Stimulated activated naive CD8-positive, alpha-beta T cell treated with anti-CD3 and anti-CD28 coated beads, Interleukin-15, Interleukin-2, amounts not matched to agents 100 ng/mL and 50 ng/mL, for 24 hours (primary cell): ENCODE measurements at regions not wholly inside any gene's neighbourhood (a gene's known extent, or its start where the extent isn't known, plus 50 kb on each side); places are given as distances from the start of the nearest gene placed in this dataset.
"Not testable (repeated sequence)": the region's sequence is repeated elsewhere in the genome, so short reads cannot be mapped to it uniquely, and the experiment has no call there.

Source experiments
- H3K27ac Mint-ChIP-seq: one replicate; pipeline ENCODE4 v1.8.0; 2021; ENCODE audit warnings: mild to moderate bottlenecking, mixed read lengths
- H3K27me3 Mint-ChIP-seq: one replicate; pipeline ENCODE4 v1.8.0; 2021; ENCODE audit warnings: mixed read lengths
- H3K36me3 Mint-ChIP-seq: one replicate; pipeline ENCODE4 v1.8.0; 2021; ENCODE audit warnings: low read depth, mixed read lengths
- H3K4me1 Mint-ChIP-seq: one replicate; pipeline ENCODE4 v1.8.0; 2021; ENCODE audit warnings: low read depth, mixed read lengths
- H3K4me3 Mint-ChIP-seq: one replicate; pipeline ENCODE4 v1.8.0; 2021; ENCODE audit warnings: mild to moderate bottlenecking, mixed read lengths
- H3K9me3 Mint-ChIP-seq: one replicate; pipeline ENCODE4 v1.8.0; 2021; ENCODE audit warnings: mixed read lengths

DNA sequence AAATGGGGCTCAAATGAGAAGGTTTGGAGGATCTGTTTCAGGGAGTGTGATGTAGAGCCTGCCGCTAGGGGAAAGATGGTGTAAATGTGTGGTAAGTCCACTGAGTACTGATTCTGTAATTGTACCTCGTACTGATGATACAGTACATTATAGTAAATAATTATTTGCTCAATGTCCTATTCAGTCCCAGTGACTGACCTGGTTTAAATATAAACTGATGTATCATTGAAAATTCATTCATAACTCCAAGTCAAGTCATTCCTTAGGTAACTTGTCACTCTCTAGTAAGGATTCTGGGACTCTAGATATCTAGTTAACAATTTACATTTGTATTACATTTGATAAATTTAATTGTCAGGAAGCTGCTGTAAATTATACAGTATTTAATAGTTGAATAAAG, 667.3 kb downstream of the DTWD2 start:
- Mint-ChIP-seq H3K36me3 (no peaks in the 10 kb centered on the region), H3K27me3 (no peaks in the 10 kb centered on the region), H3K9me3 (peaks cover 14% of the 10 kb centered on the region), H3K27ac (no peak overlapping the region), H3K4me1 (no peaks in the 10 kb centered on the region), H3K4me3 (no peak overlapping the region)

- no peaks in the 10 kb centered on the region for H3K36me3 Mint-ChIP-seq
- H3K4me1 Mint-ChIP-seq, result no peaks in the 10 kb centered on the region
- H3K27ac Mint-ChIP-seq, result no peak overlapping the region
- H3K9me3 Mint-ChIP-seq, result peaks cover 14% of the 10 kb centered on the region
- H3K27me3 Mint-ChIP-seq, result no peaks in the 10 kb centered on the region
- no peak overlapping the region for H3K4me3 Mint-ChIP-seq
These were observed 668.2 kb downstream of the DTWD2 start for GRCh38 chr5:118320121-118320520.

GRCh38 chr5:118314931-118315330, 673.4 kb downstream of the DTWD2 start:
- Mint-ChIP-seq H3K27me3 (no peaks in the 10 kb centered on the region), H3K9me3 (no peaks in the 10 kb centered on the region), H3K36me3 (no peaks in the 10 kb centered on the region), H3K4me1 (no peaks in the 10 kb centered on the region), H3K27ac (no peak overlapping the region), H3K4me3 (no peak overlapping the region)

GRCh38 chr5:118311103-118311819, 677.1 kb downstream of the DTWD2 start:
- no peak overlapping the region for H3K27ac Mint-ChIP-seq
- no peaks in the 10 kb centered on the region for H3K4me1 Mint-ChIP-seq
- H3K27me3 Mint-ChIP-seq, result no peaks in the 10 kb centered on the region
- no peaks in the 10 kb centered on the region for H3K36me3 Mint-ChIP-seq
- no peak overlapping the region for H3K4me3 Mint-ChIP-seq
- H3K9me3 Mint-ChIP-seq, result no peaks in the 10 kb centered on the region

DNA sequence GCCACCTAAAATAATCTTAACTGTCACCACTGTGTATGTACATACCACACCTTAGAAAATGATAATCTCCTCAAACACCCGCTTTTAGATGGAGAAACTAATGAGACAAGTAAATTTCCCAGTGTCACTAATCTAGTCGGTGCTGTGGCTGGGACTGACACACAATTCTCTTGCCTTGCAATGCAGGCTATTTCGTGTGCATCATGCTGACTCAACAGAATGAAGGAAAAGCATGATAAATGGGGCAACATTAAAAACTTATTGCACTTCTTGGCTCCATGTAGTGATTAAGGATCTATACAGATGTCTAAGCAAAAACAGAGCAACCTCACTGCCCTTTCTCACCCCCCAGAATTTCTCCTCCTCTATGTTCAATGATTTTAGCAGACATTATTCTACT, 677.9 kb downstream of the DTWD2 start:
- H3K4me3 Mint-ChIP-seq, result no peak overlapping the region
- no peak overlapping the region for H3K27ac Mint-ChIP-seq
- no peaks in the 10 kb centered on the region for H3K9me3 Mint-ChIP-seq
- no peaks in the 10 kb centered on the region for H3K36me3 Mint-ChIP-seq
- H3K4me1 Mint-ChIP-seq, result no peaks in the 10 kb centered on the region
- H3K27me3 Mint-ChIP-seq, result no peaks in the 10 kb centered on the region

GRCh38 chr5:118303296-118303695, 685.1 kb downstream of the DTWD2 start:
- H3K4me1 Mint-ChIP-seq, result no peaks in the 10 kb centered on the region
- no peaks in the 10 kb centered on the region for H3K36me3 Mint-ChIP-seq
- H3K27me3 Mint-ChIP-seq, result no peaks in the 10 kb centered on the region
- no peak overlapping the region for H3K4me3 Mint-ChIP-seq
- no peaks in the 10 kb centered on the region for H3K9me3 Mint-ChIP-seq
- H3K27ac Mint-ChIP-seq, result no peak overlapping the region

GRCh38 chr5:118302786-118303185, 685.6 kb downstream of the DTWD2 start:
- Mint-ChIP-seq H3K4me1 (no peaks in the 10 kb centered on the region), H3K36me3 (no peaks in the 10 kb centered on the region), H3K9me3 (no peaks in the 10 kb centered on the region), H3K4me3 (no peak overlapping the region), H3K27me3 (no peaks in the 10 kb centered on the region), H3K27ac (no peak overlapping the region)

GRCh38 chr5:118301696-118302095, 686.7 kb downstream of the DTWD2 start:
- no peak overlapping the region for H3K4me3 Mint-ChIP-seq
- no peaks in the 10 kb centered on the region for H3K27me3 Mint-ChIP-seq
- H3K36me3 Mint-ChIP-seq, result no peaks in the 10 kb centered on the region
- H3K27ac Mint-ChIP-seq, result no peak overlapping the region
- H3K4me1 Mint-ChIP-seq, result no peaks in the 10 kb centered on the region
- no peaks in the 10 kb centered on the region for H3K9me3 Mint-ChIP-seq

- Mint-ChIP-seq H3K9me3 (peaks cover 4% of the 10 kb centered on the region), H3K27ac (no peak overlapping the region), H3K4me3 (no peak overlapping the region), H3K27me3 (no peaks in the 10 kb centered on the region), H3K36me3 (no peaks in the 10 kb centered on the region), H3K4me1 (no peaks in the 10 kb centered on the region)
These were observed 693.3 kb downstream of the DTWD2 start for GRCh38 chr5:118295045-118295444.

- Mint-ChIP-seq H3K4me3 (no peak overlapping the region), H3K9me3 (peaks cover 4% of the 10 kb centered on the region), H3K4me1 (no peaks in the 10 kb centered on the region), H3K27ac (no peak overlapping the region), H3K36me3 (no peaks in the 10 kb centered on the region), H3K27me3 (no peaks in the 10 kb centered on the region)
These were observed 695.0 kb downstream of the DTWD2 start for GRCh38 chr5:118293378-118293777.

DNA sequence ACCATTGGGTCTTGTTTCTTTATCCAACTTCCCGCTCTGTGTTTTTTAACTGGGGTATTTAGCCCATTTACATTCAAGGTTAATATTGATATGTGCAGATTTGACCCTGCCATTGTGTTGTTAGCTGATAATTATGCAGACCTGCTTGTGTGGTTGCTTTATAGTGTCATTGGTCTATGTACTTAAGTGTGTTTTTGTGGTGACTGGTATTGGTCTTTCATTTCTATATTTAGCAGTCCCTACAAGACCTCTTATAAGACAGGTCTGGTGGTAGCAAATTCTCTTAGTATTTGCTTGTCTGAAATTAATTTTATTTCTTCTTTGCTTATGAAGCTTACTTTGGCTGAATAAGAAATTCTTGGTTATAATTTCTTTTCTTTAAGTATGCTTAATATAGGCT, 698.1 kb downstream of the DTWD2 start:
- H3K27me3 Mint-ChIP-seq, result no peaks in the 10 kb centered on the region
- H3K4me3 Mint-ChIP-seq, result no peak overlapping the region
- no peaks in the 10 kb centered on the region for H3K4me1 Mint-ChIP-seq

DNA sequence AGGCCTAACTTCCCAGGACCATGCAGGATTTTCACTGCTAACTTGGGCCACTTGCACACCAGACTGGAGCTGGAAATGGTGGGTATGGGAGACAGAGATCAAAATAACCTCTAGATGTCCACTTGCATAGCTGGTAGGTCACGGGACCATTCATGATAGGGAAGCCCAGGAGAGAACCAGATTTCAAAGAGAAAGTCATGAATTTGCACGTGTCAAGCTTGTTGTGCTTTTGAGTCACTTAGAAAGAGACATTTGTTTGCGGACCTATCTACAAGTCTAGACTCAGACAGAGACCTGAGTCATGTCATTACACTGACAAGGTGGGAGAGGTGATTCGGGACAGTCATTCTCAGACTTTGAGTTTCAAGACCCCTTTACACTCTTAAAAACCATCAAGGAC, 704.1 kb downstream of the DTWD2 start:
- H3K9me3 Mint-ChIP-seq, H3K27ac Mint-ChIP-seq, H3K36me3 Mint-ChIP-seq, H3K4me1 Mint-ChIP-seq, H3K27me3 Mint-ChIP-seq, H3K4me3 Mint-ChIP-seq: not testable (repeated sequence)

More for the DNA sequence above, 698.1 kb downstream of the DTWD2 start:
- Mint-ChIP-seq H3K27ac (no peak overlapping the region), H3K9me3 (peaks cover 8% of the 10 kb centered on the region), H3K36me3 (no peaks in the 10 kb centered on the region)

DNA sequence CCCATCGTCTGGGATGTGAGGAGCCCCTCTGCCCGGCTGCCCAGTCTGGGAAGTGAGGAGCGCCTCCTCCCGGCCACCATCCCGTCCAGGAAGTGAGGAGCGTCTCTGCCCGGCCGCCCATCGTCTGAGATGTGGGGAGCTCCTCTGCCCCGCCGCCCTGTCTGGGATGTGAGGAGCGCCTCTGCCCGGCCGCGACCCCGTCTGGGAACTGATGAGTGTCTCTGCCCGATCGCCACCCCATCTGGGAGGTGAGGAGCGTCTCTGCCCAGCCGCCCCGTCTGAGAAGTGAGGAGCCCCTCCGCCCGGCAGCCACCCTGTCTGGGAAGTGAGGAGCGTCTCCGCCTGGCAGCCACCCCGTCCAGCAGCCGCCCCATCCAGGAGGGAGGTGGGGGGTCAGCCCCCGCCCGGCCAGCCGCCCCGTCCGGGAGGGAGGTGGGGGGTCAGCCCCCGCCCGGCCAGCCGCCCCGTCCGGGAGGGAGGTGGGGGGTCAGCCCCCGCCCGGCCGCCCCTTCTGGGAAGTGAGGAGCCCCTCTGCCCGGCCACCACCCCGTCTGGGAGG, 705.8 kb downstream of the DTWD2 start:
- not testable (repeated sequence) for H3K4me3 Mint-ChIP-seq, H3K4me1 Mint-ChIP-seq, H3K27me3 Mint-ChIP-seq, H3K36me3 Mint-ChIP-seq, H3K27ac Mint-ChIP-seq
- H3K9me3 Mint-ChIP-seq, result peaks cover 14% of the 10 kb centered on the region

- Mint-ChIP-seq H3K27me3 (no peaks in the 10 kb centered on the region), H3K27ac (no peak overlapping the region), H3K9me3 (peaks cover 10% of the 10 kb centered on the region), H3K4me1 (no peaks in the 10 kb centered on the region), H3K36me3 (no peaks in the 10 kb centered on the region), H3K4me3 (no peak overlapping the region)
These were observed 708.6 kb downstream of the DTWD2 start for GRCh38 chr5:118279540-118280294.

- H3K36me3 Mint-ChIP-seq, result no peaks in the 10 kb centered on the region
- peaks cover 8% of the 10 kb centered on the region for H3K9me3 Mint-ChIP-seq
- no peaks in the 10 kb centered on the region for H3K4me1 Mint-ChIP-seq
- no peak overlapping the region for H3K4me3 Mint-ChIP-seq
- H3K27me3 Mint-ChIP-seq, result no peaks in the 10 kb centered on the region
- no peak overlapping the region for H3K27ac Mint-ChIP-seq
These were observed 717.8 kb downstream of the DTWD2 start for GRCh38 chr5:118270526-118270925.
